GM23338 (cell line): ENCODE measurements at regions not wholly inside any gene's neighbourhood (a gene's known extent, or its start where the extent isn't known, plus 50 kb on each side); places are given as distances from the start of the nearest gene placed in this dataset.

Source experiments
- ATAC-seq: fragments of 200-7000 bp; cut with Tn5 transposase; 3 replicates; pipeline ENCODE4 v1.9.1; 2020
- DNase-seq: peaks from one replicate; pipeline ENCODE4 v3.0.0-alpha.2; 2015; ENCODE audit warnings: low spot score
- H2AFZ ChIP-seq: fragments of 200-600 bp; sonication (generic); 2 replicates; pipeline ENCODE4 v1.8.0; 2016; ENCODE audit warnings: antibody characterized with exemption, mild to moderate bottlenecking, moderate library complexity
- H3F3A ChIP-seq: fragments of 200-600 bp; sonication (generic); replicated peaks from 2 replicates; pipeline ENCODE4 v1.8.0; 2017; ENCODE audit warnings: antibody characterized with exemption, mixed run types, low read depth
- H3K27ac ChIP-seq: fragments of 200-600 bp; sonication (generic); 2 replicates; pipeline ENCODE4 v1.6.1; 2016; ENCODE audit warnings: low read depth
- H3K27me3 ChIP-seq: fragments of 200-600 bp; sonication (generic); 2 replicates; pipeline ENCODE4 v1.8.0; 2016; ENCODE audit warnings: mild to moderate bottlenecking, mixed run types, moderate library complexity; ENCODE audit not compliant: insufficient read depth
- H3K36me3 ChIP-seq: fragments of 200-600 bp; sonication (generic); 2 replicates; pipeline ENCODE4 v1.8.0; 2016; ENCODE audit warnings: mild to moderate bottlenecking; ENCODE audit not compliant: insufficient read depth
- H3K4me1 ChIP-seq: fragments of 200-600 bp; sonication (generic); 2 replicates; pipeline ENCODE4 v1.8.0; 2016; ENCODE audit warnings: mild to moderate bottlenecking, moderate library complexity; ENCODE audit not compliant: insufficient read depth
- H3K4me2 ChIP-seq: fragments of 200-600 bp; sonication (generic); 2 replicates; pipeline ENCODE4 v1.7.1; 2017; ENCODE audit warnings: mixed run types
- H3K4me3 ChIP-seq: fragments of 200-600 bp; sonication (generic); 2 replicates; pipeline ENCODE4 v1.6.1; 2016; ENCODE audit warnings: mixed run types
- H3K79me2 ChIP-seq: fragments of 200-600 bp; sonication (generic); replicated peaks from 2 replicates; pipeline ENCODE4 v1.8.0; 2017; ENCODE audit warnings: mild to moderate bottlenecking; ENCODE audit not compliant: insufficient read depth
- H3K9me2 ChIP-seq: fragments of 200-600 bp; sonication (generic); 2 replicates; pipeline ENCODE4 v1.8.0; 2017; ENCODE audit not compliant: insufficient read depth
- H4K20me1 ChIP-seq: fragments of 200-600 bp; sonication (generic); replicated peaks from 2 replicates; pipeline ENCODE4 v1.8.0; 2017; ENCODE audit warnings: mild to moderate bottlenecking; ENCODE audit not compliant: insufficient read depth
- H3K27ac Mint-ChIP-seq: 2 replicates; pipeline ENCODE4 v1.8.0; 2020; ENCODE audit warnings: inconsistent platforms, mild to moderate bottlenecking, moderate library complexity, mixed read lengths
- H3K27me3 Mint-ChIP-seq: 3 replicates; pipeline ENCODE4 v1.8.0; 2022; ENCODE audit warnings: low read depth, mild to moderate bottlenecking, moderate library complexity, mixed read lengths, inconsistent platforms; ENCODE audit not compliant: insufficient read depth, poor library complexity
- H3K36me3 Mint-ChIP-seq: 3 replicates; pipeline ENCODE4 v1.8.0; 2021; ENCODE audit warnings: low read depth, mild to moderate bottlenecking, inconsistent platforms, moderate library complexity, mixed read lengths
- H3K4me1 Mint-ChIP-seq: 3 replicates; pipeline ENCODE4 v1.8.0; 2020; ENCODE audit warnings: mild to moderate bottlenecking, inconsistent platforms, mixed read lengths
- H3K4me3 Mint-ChIP-seq: 3 replicates; pipeline ENCODE4 v1.8.0; 2021; ENCODE audit warnings: moderate library complexity, mild to moderate bottlenecking, inconsistent platforms, mixed read lengths
- H3K9me3 Mint-ChIP-seq: 3 replicates; pipeline ENCODE4 v1.8.0; 2020; ENCODE audit warnings: moderate library complexity, mild to moderate bottlenecking, inconsistent platforms, mixed read lengths
- EZH2 ChIP-seq: fragments of 200-600 bp; sonication (generic); IDR thresholded peaks from one replicate; pipeline ENCODE4 v1.8.0; 2017; ENCODE audit warnings: antibody characterized with exemption, mild to moderate bottlenecking, low read depth; ENCODE audit not compliant: unreplicated experiment
- JUNB ChIP-seq: IDR thresholded peaks from one replicate; pipeline ENCODE4 v1.6.1; 2016; ENCODE audit warnings: antibody characterized with exemption; ENCODE audit not compliant: unreplicated experiment
- NANOG ChIP-seq: IDR thresholded peaks from 2 replicates; pipeline ENCODE4 v1.6.1; 2016; ENCODE audit warnings: antibody characterized with exemption, borderline replicate concordance
- POLR2AphosphoS5 ChIP-seq: IDR thresholded peaks from 2 replicates; pipeline ENCODE4 v1.6.1; 2016; ENCODE audit warnings: antibody characterized with exemption, low read depth
- STAT1 ChIP-seq: IDR thresholded peaks from one replicate; pipeline ENCODE4 v1.6.1; 2016; ENCODE audit warnings: antibody characterized with exemption; ENCODE audit not compliant: unreplicated experiment
- ZNF331 ChIP-seq: fragments of 250-450 bp; sonication (Bioruptor Pico); IDR thresholded peaks from 2 replicates; pipeline ENCODE4 v1.5.0; 2020; ENCODE audit warnings: low read depth, mild to moderate bottlenecking, moderate library complexity
- TF ChIP-seq, protein P1 (sequence below): IDR thresholded peaks from 2 replicates; pipeline ENCODE4 v1.6.1; 2016; ENCODE audit warnings: antibody characterized with exemption
- TF ChIP-seq, protein P2 (sequence below): IDR thresholded peaks from one replicate; pipeline ENCODE4 v1.6.1; 2018; ENCODE audit warnings: antibody characterized with exemption; ENCODE audit not compliant: unreplicated experiment

DNA sequence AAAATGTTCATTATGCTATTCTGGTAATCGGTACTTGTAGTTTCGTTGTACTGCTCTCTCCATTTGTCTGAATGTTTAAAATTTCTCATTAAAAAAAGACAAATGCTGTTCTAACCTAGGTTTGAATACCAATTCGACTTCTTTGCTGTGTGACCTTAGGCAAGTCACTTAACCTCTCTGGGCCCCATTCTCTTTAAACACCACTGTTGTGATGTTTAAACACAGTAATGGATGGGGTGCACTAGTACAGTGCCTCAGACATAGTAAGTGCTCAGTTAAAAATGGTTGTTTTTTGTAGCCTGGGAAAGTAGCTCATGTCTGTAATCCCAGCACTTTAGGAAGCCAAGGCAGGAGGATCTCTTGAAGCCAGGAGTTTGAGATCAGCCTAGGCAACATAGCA is 138.5 kb downstream of the MRPL14 start:
- 0 out of 2 replicates have a peak, but pooled peaks cover 3% of the 10 kb centered on the region for H3K9me2 ChIP-seq
- Mint-ChIP-seq H3K4me3 (no peak overlapping the region), H3K27me3 (peaks cover 17% of the 10 kb centered on the region), H3K36me3 (no peaks in the 10 kb centered on the region; the same call in 2 of the 3 replicates), H3K27ac (no peak overlapping the region), H3K4me1 (peaks cover 9% of the 10 kb centered on the region), H3K9me3 (no peaks in the 10 kb centered on the region; the same call in 2 of the 3 replicates)
- ATAC-seq (no peak), DNase-seq (no peak)
- H3K36me3 ChIP-seq, result no peaks in the 10 kb centered on the region
- no peaks in the 10 kb centered on the region for H3K27me3 ChIP-seq
- no peak overlapping the region for H3K4me2 ChIP-seq
- no peak overlapping the region for H3K27ac ChIP-seq
- H3K79me2 ChIP-seq, result no peaks in the 10 kb centered on the region
- no peak overlapping the region for H3K4me3 ChIP-seq
- H3F3A ChIP-seq, result no peaks in the 10 kb centered on the region
- H4K20me1 ChIP-seq, result no peaks in the 10 kb centered on the region
- TF ChIP-seq, protein P1, sequence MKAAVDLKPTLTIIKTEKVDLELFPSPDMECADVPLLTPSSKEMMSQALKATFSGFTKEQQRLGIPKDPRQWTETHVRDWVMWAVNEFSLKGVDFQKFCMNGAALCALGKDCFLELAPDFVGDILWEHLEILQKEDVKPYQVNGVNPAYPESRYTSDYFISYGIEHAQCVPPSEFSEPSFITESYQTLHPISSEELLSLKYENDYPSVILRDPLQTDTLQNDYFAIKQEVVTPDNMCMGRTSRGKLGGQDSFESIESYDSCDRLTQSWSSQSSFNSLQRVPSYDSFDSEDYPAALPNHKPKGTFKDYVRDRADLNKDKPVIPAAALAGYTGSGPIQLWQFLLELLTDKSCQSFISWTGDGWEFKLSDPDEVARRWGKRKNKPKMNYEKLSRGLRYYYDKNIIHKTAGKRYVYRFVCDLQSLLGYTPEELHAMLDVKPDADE, result no peak
- TF ChIP-seq EZH2 (no peak), POLR2AphosphoS5 (no peak), ZNF331 (no peak), NANOG (no peak), STAT1 (no peak)
- H3K4me1 ChIP-seq, result no peaks in the 10 kb centered on the region; the same call in 1 of the 2 replicates
- H2AFZ ChIP-seq, result no peak overlapping the region

DNA sequence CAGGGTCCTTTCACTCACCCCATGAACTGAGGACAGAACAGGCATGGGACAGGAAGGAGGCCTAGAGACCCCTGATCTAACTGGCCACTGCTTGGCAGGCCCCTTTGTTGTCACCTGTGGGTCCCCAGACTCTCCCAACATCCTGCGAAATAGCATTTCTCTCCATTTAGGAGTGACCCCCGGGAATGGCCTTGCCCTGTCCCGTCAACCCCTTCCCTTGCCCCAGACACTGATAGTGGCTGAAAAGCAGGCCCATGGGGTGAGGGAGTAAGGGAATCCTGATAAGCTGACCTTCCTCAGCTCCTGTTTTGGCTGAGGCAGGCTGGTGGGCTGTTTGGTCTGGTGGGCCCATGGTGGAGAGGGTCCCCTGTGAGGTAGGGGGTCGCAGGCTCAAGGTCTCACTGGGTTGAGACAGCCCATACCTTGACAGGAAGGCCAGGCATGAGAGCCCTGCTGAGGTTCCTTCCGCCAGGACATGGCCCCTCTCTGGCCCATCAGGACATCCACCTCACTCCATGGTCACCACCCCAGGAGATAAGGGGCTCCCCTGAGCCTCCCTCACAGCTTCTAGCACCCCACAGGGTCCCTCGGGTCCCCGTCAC is 139.3 kb downstream of the MRPL14 start:
- no peaks in the 10 kb centered on the region for H3F3A ChIP-seq
- no peak for TF ChIP-seq JUNB
- TF ChIP-seq, protein P2, sequence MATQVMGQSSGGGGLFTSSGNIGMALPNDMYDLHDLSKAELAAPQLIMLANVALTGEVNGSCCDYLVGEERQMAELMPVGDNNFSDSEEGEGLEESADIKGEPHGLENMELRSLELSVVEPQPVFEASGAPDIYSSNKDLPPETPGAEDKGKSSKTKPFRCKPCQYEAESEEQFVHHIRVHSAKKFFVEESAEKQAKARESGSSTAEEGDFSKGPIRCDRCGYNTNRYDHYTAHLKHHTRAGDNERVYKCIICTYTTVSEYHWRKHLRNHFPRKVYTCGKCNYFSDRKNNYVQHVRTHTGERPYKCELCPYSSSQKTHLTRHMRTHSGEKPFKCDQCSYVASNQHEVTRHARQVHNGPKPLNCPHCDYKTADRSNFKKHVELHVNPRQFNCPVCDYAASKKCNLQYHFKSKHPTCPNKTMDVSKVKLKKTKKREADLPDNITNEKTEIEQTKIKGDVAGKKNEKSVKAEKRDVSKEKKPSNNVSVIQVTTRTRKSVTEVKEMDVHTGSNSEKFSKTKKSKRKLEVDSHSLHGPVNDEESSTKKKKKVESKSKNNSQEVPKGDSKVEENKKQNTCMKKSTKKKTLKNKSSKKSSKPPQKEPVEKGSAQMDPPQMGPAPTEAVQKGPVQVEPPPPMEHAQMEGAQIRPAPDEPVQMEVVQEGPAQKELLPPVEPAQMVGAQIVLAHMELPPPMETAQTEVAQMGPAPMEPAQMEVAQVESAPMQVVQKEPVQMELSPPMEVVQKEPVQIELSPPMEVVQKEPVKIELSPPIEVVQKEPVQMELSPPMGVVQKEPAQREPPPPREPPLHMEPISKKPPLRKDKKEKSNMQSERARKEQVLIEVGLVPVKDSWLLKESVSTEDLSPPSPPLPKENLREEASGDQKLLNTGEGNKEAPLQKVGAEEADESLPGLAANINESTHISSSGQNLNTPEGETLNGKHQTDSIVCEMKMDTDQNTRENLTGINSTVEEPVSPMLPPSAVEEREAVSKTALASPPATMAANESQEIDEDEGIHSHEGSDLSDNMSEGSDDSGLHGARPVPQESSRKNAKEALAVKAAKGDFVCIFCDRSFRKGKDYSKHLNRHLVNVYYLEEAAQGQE, result no peak
- TF ChIP-seq EZH2, result no peak
- H3K79me2 ChIP-seq, result no peaks in the 10 kb centered on the region
- H2AFZ ChIP-seq, result no peak overlapping the region
- Mint-ChIP-seq H3K4me3 (no peak overlapping the region), H3K4me1 (peaks cover 8% of the 10 kb centered on the region), H3K36me3 (no peaks in the 10 kb centered on the region; the same call in 2 of the 3 replicates), H3K27ac (no peak overlapping the region), H3K9me3 (no peaks in the 10 kb centered on the region; the same call in 2 of the 3 replicates), H3K27me3 (peaks cover 16% of the 10 kb centered on the region)
- H3K27me3 ChIP-seq, result no peaks in the 10 kb centered on the region
- no peaks in the 10 kb centered on the region for H3K36me3 ChIP-seq
- 0 out of 2 replicates have a peak, but pooled peaks cover 3% of the 10 kb centered on the region for H3K9me2 ChIP-seq
- H3K4me2 ChIP-seq, result no peak overlapping the region
- no peak for ATAC-seq
- H4K20me1 ChIP-seq, result no peaks in the 10 kb centered on the region
- H3K4me3 ChIP-seq, result no peak overlapping the region
- no peak for DNase-seq
- H3K27ac ChIP-seq, result no peak overlapping the region
- H3K4me1 ChIP-seq, result no peaks in the 10 kb centered on the region; the same call in 1 of the 2 replicates
